Fibroblast of upper back skin (primary cell): ENCODE measurements at regions not wholly inside any gene's neighbourhood (a gene's known extent, or its start where the extent isn't known, plus 50 kb on each side); places are given as distances from the start of the nearest gene placed in this dataset.

ENCODE experiments used
- DNase-seq: peaks from one replicate; pipeline ENCODE4 v3.0.0-alpha.2; 2013

- DNase-seq: no peak
These were observed 631.8 kb downstream of the ELAVL2 start for GRCh38 chr9:23194281-23194680.

GRCh38 chr9:23215688-23216087 is 610.4 kb downstream of the ELAVL2 start:
- DNase-seq: no peak

- no peak for DNase-seq
These were observed 606.6 kb downstream of the ELAVL2 start for GRCh38 chr9:23219471-23219870.

- no peak for DNase-seq
These were observed 605.9 kb downstream of the ELAVL2 start for GRCh38 chr9:23220171-23220570.

GRCh38 chr9:23220957-23221356 is 605.1 kb downstream of the ELAVL2 start:
- no peak for DNase-seq

GRCh38 chr9:23229890-23230317 is 596.1 kb downstream of the ELAVL2 start:
- DNase-seq: no peak

GRCh38 chr9:23232831-23233230 is 593.2 kb downstream of the ELAVL2 start:
- DNase-seq: no peak

GRCh38 chr9:23243523-23243922 is 582.5 kb downstream of the ELAVL2 start:
- DNase-seq: no peak

GRCh38 chr9:23245067-23245466 is 581.0 kb downstream of the ELAVL2 start:
- DNase-seq: no peak

GRCh38 chr9:23254404-23255184 is 571.4 kb downstream of the ELAVL2 start:
- no peak for DNase-seq

GRCh38 chr9:23255346-23255745 is 570.7 kb downstream of the ELAVL2 start:
- DNase-seq: no peak

GRCh38 chr9:23258569-23258968 is 567.5 kb downstream of the ELAVL2 start:
- DNase-seq: peak; percentile 5

- DNase-seq: no peak
These were observed 547.5 kb downstream of the ELAVL2 start for GRCh38 chr9:23278561-23278960.

- DNase-seq: no peak
These were observed 538.6 kb downstream of the ELAVL2 start for GRCh38 chr9:23287390-23287789.

- DNase-seq: no peak
These were observed 537.5 kb downstream of the ELAVL2 start for GRCh38 chr9:23288545-23288944.

GRCh38 chr9:23290973-23291372 is 535.1 kb downstream of the ELAVL2 start:
- no peak for DNase-seq

GRCh38 chr9:23302281-23302680 is 523.8 kb downstream of the ELAVL2 start:
- DNase-seq: peak; percentile 13

GRCh38 chr9:23306731-23307130 is 519.3 kb downstream of the ELAVL2 start:
- DNase-seq: no peak

- DNase-seq: no peak
These were observed 518.1 kb downstream of the ELAVL2 start for GRCh38 chr9:23307731-23308513.

GRCh38 chr9:23309800-23310199 is 516.2 kb downstream of the ELAVL2 start:
- DNase-seq: no peak

GRCh38 chr9:23314247-23314646 is 511.8 kb downstream of the ELAVL2 start:
- no peak for DNase-seq

- DNase-seq: no peak
These were observed 506.9 kb downstream of the ELAVL2 start for GRCh38 chr9:23319092-23319491.

GRCh38 chr9:23321049-23321448 is 505.0 kb downstream of the ELAVL2 start:
- DNase-seq: no peak

GRCh38 chr9:23322392-23322791 is 503.6 kb downstream of the ELAVL2 start:
- DNase-seq: no peak
